ENCODE measurements at regions not wholly inside any gene's neighbourhood (a gene's known extent, or its start where the extent isn't known, plus 50 kb on each side); places are given as distances from the start of the nearest gene placed in this dataset.
"Not testable (repeated sequence)": the region's sequence is repeated elsewhere in the genome, so short reads cannot be mapped to it uniquely, and the experiment has no call there.

- TF ChIP-seq CTCF (IDR thresholded peaks at IDR 0.05); EZH2 (IDR thresholded peaks at IDR 0.05; ENCODE audit: borderline replicate concordance, insufficient read depth, low read depth, low read length, poor library complexity, severe bottlenecking): not testable (repeated sequence)
Measured at GRCh38 chr10:65794861-65795260, 1131.0 kb upstream of the LRRTM3 start.

All from B cell (primary cell).